ENCODE measurements at regions not wholly inside any gene's neighbourhood (a gene's known extent, or its start where the extent isn't known, plus 50 kb on each side); places are given as distances from the start of the nearest gene placed in this dataset.
"Not testable (repeated sequence)": the region's sequence is repeated elsewhere in the genome, so short reads cannot be mapped to it uniquely, and the experiment has no call there.

DNA sequence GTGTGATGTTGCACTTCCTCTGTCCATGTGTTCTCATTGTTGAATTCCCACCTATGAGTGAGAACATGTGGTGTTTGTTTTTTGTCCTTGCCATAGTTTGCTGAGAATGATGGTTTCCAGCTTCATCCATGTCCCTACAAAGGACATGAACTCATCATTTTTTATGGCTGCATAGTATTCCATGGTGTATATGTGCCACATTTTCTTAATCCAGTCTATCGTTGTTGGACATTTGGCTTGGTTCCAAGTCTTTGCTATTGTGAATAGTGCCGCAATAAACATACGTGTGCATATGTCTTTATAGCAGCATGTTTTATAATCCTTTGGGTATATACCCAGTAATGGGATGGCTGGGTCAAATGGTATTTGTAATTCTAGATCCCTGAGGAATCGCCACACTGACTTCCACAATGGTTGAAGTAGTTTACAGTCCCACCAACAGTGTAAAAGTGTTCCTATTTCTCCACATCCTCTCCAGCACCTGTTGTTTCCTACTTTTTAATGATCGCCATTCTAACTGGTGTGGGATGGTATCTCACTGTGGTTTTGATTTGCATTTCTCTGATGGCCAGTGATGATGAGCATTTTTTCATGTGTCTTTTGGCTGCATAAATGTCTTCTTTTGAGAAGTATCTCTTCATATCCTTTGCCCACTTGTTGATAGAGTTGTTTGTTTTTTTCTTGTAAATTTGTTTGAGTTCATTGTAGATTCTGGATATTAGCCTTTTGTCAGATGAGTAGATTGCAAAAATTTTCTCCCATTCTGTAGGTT lies 463.6 kb downstream of the RPS6KC1 start:
- TF ChIP-seq POLR2AphosphoS5 (IDR thresholded peaks at IDR 0.05), result not testable (repeated sequence)
- TF ChIP-seq, protein P1, sequence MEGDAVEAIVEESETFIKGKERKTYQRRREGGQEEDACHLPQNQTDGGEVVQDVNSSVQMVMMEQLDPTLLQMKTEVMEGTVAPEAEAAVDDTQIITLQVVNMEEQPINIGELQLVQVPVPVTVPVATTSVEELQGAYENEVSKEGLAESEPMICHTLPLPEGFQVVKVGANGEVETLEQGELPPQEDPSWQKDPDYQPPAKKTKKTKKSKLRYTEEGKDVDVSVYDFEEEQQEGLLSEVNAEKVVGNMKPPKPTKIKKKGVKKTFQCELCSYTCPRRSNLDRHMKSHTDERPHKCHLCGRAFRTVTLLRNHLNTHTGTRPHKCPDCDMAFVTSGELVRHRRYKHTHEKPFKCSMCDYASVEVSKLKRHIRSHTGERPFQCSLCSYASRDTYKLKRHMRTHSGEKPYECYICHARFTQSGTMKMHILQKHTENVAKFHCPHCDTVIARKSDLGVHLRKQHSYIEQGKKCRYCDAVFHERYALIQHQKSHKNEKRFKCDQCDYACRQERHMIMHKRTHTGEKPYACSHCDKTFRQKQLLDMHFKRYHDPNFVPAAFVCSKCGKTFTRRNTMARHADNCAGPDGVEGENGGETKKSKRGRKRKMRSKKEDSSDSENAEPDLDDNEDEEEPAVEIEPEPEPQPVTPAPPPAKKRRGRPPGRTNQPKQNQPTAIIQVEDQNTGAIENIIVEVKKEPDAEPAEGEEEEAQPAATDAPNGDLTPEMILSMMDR (IDR thresholded peaks at IDR 0.05), result not testable (repeated sequence)
